NCI-H82 treated with DMSO at 0.1 percent for 48 hours (cell line): ENCODE measurements at regions not wholly inside any gene's neighbourhood (a gene's known extent, or its start where the extent isn't known, plus 50 kb on each side); places are given as distances from the start of the nearest gene placed in this dataset.

ENCODE experiments used
- DNase-seq: peaks from one replicate; lab custom pipeline; 2025; ENCODE audit not compliant: unreplicated experiment; lab: John Stamatoyannopoulos, UW

DNA sequence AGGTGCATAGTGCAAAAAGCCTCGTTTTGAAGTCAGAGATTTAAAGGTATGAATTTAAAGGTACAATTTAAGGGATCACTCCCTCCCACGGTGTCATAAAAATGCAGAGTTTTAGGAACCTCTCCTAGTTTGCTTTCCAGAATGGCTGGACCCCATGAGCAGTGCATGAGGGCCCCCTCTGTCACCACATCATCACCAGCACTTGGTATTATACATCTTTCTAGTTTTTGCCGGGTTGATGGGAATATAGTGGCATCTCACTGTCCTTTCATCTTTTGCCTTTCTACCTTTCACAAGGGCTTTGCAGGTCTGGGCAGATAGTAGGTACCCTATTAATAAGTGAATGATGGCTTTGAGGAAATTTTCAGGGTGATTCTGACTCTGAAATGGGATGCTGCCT, 103.6 kb upstream of the AGBL1 start:
- no peak for DNase-seq

DNA sequence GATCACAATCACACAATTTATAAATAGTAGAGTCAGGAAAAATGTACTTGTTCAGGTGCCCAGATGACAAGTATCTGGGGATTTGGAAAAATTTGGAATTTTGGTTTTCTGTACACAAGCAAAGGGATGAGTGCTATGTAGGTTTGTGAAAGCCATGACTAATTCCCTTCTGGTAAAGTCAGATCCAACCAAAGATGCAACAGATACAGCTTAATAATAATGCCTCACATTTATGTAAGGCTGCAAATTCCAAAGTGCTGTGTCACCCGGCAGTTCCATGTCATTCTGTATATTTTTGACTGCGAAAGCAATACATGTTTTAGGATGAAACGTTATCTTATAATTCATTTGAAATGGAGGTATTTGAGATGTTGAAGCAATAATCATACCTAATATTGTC, 102.7 kb upstream of the AGBL1 start:
- no peak for DNase-seq

DNA sequence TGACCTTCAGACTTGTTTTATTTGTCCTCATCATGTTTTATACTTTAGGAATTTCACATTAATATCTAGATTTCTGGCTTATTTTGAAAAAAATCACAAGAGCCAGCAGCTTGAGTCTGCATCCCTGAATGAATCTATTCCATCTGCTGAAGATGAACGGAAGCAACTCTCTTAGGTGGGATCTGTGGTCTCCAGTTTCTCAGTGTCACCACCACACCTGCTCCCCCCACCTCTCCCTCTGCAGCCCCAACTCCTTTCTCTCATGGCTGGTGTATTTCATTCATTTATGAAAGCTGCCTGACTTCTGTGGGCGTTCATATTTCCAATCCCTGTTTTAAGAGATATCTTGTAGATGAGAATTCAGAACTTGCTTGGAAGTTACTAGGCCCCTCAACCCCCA, 102.1 kb upstream of the AGBL1 start:
- DNase-seq = no peak

DNA sequence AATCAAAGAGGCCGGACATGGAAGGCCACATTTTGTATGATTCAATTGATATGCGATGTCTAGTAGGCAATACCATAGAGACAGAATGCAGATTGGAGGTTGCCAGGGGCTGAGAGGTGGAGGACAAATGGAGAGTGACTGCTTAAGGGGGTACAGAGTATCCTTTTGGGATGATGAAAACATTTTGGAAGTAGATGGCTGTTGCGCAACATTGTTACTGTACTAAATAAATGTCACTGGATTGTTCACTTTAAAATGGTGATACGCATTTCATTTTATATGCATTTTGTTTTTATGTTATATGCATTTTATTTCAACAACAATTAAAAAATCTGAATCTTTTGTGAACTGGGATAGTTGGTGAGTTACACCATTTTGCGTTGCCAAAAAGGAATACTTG, 99.7 kb upstream of the AGBL1 start:
- DNase-seq = no peak

DNA sequence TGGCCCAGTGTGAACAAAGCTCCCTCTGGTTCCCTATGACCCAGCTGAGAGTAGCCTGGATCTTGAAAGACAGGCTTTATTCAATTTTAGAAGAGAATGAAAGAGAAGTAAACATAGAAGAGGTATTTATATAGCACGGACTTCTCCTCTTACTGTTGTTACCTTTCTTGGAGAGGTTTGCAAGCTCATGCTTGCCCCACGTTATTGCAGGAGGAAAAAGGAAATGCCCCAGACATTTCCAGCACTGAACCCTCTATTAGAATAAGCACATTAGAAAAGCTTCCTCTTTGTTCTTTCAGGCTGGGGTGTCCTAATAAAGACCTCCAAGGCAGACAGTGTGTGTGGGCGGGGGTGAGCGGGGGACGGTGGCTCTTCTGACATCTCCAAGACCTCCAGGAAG, 98.7 kb upstream of the AGBL1 start:
- no peak for DNase-seq

DNA sequence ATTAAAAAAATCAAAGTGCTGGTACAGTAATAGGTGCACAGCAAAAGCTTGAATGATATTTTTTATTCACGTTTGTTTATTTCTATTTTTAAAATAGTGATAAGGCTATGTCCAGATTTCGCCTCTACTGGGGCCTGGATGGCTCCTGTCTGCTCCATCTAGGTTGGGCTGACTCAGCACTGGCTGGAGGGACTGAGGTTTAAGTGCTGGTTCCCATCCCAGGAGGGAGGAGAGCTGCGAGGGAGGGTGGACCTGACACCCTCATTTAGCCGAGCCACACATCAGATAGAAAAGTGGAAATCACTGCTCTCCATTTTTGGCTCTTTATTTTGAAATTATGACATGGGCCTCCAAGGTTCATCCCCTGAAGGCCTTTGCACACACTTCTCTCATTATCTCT, 95.4 kb upstream of the AGBL1 start:
- DNase-seq = no peak

DNA sequence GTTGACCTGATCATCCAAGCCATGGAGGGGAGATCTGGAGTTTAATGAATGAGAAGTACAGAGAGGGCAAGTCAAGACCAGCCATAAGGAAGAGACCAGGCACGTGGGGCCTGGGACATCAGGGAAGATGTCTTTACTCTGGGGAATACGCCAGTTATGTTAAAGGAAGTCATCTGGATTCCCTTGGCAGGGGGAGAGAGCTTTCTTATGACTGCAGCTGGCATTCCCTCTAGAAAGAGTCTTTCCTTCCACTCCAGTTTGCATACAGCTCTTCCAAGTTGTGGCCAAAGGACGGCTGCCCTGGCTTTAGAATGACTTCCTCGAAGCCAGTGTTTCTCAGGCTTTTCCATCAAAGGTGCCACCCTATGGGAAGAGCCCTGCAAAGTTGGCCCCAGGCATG, 93.6 kb upstream of the AGBL1 start:
- no peak for DNase-seq

DNA sequence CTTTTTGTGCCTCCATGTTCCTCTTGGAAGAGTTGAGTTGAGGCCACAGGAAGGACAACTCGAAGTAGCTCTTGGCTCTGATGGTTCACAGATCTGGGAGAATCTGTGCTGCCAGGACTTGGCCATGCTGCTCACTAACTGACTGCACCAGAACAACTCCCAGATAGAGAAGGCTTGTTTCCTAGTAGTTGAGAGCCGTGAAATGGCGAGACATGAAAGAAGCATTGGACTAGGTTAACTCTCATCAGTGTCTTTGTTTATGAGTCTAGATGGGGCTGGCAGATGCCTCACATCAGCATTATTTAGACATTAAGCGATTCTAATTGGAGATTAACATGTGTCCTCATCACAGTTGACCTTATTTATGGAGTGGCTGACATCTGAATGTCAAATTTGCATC, 92.9 kb upstream of the AGBL1 start:
- no peak for DNase-seq

DNA sequence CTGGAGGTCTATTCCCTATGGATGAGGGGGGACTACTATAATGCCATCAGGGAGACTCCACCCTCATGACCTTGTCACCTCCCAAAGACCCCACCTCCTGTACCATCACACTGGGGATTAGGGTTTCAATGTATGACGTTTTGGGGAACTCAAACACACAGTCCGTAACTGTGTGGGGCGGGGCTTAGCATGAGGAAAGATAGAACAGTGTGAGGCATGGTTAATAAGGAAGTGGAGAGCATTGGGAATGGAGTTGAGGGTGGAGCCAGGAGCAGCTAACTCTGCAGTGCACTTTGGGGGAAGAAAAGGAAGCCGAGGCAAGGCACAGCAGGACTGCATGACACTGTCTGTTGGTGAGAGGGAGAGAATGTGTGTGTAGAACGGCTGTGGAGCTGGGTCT, 90.9 kb upstream of the AGBL1 start:
- no peak for DNase-seq

DNA sequence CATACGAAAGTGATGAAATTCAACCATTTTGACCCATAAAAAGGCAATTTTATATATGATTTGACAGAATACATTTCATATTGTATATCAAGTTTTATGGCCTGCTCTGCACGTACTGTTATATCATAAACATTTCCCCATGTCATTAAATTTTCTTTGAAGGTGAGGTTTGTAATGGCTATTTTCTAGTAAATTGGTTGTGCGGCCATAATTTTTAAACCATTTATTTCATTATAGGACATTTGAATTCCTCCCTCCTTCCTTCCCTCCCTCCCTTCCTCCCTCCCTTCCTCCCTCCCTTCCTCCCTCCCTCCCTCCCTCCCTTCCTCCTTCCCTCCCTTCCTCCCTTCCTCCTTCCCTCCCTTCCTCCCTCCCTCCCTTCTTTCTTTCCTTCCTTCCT, 87.4 kb upstream of the AGBL1 start:
- no peak for DNase-seq

DNA sequence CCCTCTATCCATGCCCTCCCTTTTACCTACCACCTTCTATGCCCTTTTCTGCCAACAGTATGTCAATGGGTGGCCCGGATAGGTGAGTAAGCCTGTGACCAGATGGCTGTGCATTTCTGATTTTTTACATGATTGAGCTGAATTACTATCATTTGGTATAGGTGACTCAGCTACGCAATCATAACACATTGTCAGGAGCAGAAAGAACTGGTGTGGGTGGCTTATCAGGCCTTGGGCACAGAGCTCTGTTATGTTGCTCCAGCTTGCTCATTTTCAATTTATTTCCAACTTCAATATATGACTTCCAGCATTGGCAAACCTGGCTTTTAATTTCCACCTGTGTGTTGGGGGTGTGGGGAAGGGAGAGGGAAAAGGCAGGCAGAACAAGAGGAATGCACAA, 86.6 kb upstream of the AGBL1 start:
- DNase-seq = no peak

DNA sequence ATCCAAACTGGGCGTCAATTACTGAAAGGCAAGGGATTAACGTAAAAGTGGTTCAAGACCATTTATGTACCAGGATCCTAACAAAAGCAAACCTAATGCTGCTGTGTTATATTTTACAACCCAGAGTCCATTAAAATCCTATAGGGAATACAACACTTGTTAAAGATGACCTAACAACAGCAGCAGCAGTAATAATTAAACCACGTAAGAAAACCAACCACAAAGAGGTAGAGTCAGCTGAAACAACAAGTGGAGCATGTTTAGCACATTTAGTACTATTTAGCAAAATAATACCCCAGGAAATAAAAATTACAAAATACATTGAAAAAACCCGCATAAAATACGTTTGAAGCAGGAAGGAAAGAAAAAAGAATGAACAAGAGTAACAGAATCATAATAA, 82.1 kb upstream of the AGBL1 start:
- DNase-seq = no peak

DNA sequence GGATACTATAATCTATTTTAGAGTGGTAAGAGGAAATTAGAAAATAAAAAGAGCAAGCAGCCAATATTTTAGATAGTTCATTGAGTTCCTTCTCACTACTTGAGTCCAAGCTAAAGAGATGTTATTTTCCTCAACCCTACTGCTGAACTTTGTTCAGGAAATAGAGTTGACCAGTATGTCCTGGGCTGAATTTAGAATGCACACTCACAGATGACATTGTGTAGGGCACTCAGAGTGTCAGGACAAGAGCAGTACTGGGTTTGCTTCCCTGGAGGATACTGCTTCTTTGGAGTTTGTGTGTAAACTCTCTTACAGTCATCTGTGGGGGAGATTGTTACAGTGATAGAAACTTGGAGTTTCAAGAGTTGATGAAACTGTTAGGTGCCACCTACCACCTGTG, 80.0 kb upstream of the AGBL1 start:
- DNase-seq = no peak

DNA sequence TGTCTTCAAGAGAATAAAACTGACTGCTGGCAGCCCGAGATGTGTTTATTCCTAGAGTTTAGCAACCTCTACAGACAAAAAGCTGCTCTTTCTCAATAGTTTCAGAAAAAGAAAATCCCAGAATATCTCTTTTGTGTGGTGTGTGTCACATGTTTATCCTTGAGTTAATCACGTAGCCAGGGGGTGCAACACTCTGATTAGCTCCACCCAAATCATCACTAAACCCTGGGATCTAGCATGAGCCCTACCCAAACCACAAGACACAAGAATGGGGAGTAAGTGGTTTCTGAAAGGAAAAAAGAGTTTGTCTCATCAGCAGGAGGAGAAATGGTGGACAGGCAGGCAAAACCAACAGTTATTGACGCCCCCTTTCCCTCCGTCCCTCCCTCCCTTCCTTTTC, 78.5 kb upstream of the AGBL1 start:
- DNase-seq = no peak

DNA sequence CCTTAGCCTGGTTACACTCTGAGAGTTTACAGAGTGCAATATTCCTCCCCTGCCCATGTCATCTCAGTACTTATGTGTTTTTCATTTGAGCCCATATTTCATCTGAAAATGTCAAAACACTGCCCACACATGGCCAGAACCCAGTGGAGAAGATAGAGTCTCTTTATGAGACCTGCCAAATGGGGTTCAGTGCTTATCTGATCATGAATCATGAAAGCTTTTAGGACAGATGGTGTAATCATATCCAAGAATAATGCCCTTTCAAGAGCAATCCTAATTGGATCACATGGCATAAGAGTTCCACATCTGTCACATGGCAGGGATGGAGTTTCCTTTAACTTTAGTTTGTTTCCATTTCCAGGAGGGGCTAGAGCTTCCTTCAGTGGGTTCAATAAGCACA, 77.2 kb upstream of the AGBL1 start:
- peak; percentile 95 for DNase-seq

DNA sequence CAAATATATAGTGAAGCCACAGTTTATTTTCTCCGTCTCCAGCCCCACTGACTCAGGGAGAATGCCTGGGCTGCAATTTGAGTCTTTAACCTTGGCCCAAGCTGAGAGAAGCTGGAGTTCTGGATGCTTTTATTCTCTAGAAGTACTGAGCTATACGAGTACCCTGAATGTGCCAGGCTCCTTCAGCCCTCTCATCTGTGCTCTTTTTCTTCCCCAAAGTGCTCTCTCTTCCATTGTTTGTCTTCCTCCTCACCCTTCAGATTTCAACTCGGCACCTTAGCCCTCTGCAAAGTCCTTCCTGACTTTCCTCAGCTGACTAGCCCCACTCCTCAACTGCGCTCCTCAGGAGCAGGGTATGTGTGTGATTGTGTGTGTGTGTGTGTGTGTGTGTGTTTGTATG, 75.6 kb upstream of the AGBL1 start:
- DNase-seq = no peak

DNA sequence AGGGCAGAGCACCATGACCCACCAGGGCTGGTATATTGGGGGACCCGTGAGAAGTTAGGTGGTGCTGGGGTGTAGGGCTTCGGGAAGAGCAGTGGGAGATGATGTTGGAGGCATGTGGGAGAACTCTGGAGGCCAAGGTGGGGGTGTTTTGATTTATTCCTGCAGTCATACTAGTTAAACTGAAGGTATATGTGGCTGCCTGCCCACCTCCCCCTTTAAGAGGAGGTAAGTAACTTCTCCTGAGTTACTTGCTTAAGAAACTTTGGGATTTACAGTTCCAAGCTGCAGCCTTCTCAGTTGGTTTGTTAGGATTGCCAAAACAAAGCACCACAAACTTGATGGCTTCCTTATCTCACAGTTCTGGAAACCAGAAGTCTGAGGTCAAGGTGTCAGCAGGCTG, 73.1 kb upstream of the AGBL1 start:
- DNase-seq = no peak

DNA sequence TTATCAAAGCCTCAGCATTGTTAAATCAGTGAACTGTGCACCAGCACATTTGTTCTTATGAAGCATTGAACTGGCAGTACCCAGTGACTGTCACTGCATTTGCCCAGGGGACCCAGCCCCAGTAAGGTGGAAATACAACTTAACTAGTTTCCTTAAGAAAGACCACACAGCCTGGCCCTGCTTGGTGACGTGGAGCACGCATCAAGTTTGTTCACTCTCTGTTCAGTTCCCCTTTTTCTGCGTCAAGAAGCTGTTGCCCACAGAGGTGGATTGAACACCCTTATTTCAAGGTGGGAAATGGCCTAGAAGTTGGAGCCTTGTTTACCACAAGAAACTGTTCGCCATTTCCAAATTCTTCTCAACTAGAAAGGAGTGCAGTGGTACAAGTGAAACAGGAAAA, 69.9 kb upstream of the AGBL1 start:
- no peak for DNase-seq

DNA sequence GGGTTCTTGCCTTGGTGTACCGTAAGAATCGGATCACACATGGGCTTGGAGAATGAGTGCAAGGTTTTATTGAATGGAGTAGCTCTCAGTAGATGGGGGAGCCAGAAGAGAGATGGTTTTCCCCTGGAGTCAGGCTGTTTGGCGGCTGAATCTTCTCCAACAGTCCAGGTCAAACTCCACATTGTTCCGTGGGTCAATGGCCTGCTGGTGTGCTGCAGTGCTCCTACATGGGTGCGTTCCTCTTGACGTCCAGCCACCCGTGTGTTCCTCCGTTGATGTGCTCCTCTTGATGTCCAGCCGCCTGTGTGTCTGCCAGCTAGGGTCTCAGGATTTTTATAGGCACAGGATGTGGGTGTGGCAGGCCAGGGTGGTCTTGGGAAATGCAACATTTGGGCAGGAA, 69.3 kb upstream of the AGBL1 start:
- no peak for DNase-seq

DNA sequence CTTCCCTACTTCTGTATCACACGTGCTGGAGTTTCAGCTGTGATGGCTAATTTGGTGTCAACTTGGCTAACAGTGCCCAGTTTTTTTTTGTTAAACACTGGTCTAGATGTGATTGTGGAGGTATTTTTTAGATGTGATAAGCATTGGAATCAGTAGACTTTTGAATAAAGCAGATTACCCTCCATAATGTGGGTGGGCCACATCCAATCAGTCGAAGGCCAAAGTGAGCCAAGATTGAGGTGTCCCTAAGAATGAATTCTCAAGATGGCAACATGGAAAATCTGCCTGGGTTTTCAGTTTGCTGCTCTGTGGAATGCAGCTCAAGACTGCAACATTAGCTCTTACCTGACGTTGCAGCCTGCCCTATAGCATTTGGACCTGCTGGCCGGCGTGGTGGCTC, 68.8 kb upstream of the AGBL1 start:
- DNase-seq = no peak

DNA sequence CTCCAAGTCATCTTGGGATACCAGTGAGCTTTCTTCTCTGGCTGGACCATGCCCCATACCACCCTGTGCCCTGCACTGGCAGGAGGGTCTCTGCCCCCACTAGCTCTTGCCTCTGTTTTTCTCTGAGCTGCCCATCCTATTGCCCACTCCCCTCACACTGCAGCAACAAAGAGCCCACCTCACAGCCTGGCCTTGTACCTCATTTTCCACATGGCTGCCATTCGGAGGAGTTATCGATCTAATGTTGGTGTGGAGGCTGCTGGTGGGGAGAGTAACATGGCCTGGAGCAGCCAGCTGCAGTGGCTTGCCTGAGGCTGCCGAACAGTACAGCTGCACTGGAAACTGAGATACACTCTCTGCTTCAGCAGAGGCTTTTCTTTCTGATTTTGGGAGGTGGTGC, 65.7 kb upstream of the AGBL1 start:
- no peak for DNase-seq

DNA sequence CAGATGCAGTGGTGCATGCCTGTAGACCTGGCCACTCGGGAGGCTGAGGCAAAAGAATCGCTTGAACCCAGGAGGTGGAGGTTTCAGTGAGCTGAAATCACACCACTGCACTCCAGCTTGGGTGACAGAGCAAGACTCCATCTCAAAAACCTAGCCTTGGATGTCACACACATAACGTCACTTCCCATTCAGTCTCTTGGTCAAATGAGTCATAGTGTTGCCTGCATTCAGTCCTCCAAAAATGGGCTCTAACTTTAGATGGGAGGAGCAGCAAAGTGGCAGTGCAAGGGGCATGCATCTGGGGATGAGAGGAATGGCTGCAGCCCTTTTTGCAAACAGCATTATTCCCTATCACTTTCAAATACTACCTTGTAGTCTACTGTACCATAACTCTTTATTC, 62.9 kb upstream of the AGBL1 start:
- no peak for DNase-seq

DNA sequence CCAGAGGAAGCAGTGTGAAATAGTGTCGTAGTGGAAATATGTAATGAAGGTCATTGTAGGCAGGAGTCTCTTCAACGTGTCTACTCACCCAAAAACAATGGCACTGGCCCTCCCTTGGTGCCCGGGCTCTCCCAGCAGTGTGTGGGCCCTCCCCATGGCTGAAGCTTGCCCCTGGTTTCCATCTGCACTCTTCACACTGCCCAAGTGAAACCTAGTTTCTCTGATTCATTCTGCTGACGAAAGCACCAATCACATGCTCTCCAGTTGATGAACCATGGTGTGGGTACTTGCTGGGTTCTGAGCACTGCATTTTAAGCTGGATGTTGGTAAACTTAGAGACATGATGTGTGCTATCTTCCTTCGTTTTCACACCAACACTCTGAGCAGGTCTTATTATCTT, 61.0 kb upstream of the AGBL1 start:
- no peak for DNase-seq
